GM21619 (cell line): ENCODE measurements at regions not wholly inside any gene's neighbourhood (a gene's known extent, or its start where the extent isn't known, plus 50 kb on each side); places are given as distances from the start of the nearest gene placed in this dataset.

Experiments used
- ATAC-seq: cut with Tn5 transposase; IDR thresholded peaks from one replicate; pipeline ENCODE4 v1.9.1; 2021; ENCODE audit not compliant: unreplicated experiment

- no peak for ATAC-seq
Measured at GRCh38 chr6:170178561-170179477, 112.1 kb downstream of the DLL1 start.

GRCh38 chr6:170177772-170178560, 112.9 kb downstream of the DLL1 start:
- no peak for ATAC-seq

- no peak for ATAC-seq
Measured at GRCh38 chr6:170176898-170177771, 113.7 kb downstream of the DLL1 start.

- ATAC-seq = no peak
Measured at GRCh38 chr6:170176136-170176897, 114.6 kb downstream of the DLL1 start.

- no peak for ATAC-seq
Measured at GRCh38 chr6:170175644-170176135, 115.2 kb downstream of the DLL1 start.

GRCh38 chr6:170174771-170175643, 115.9 kb downstream of the DLL1 start:
- no peak for ATAC-seq

GRCh38 chr6:170174124-170174770, 116.6 kb downstream of the DLL1 start:
- ATAC-seq = no peak

- no peak for ATAC-seq
Measured at GRCh38 chr6:170173335-170173881, 117.5 kb downstream of the DLL1 start.

GRCh38 chr6:170172825-170173256, 118.0 kb downstream of the DLL1 start:
- no peak for ATAC-seq

- ATAC-seq = no peak
Measured at GRCh38 chr6:170172392-170172791, 118.5 kb downstream of the DLL1 start.

GRCh38 chr6:170167657-170168159, 123.2 kb downstream of the DLL1 start:
- ATAC-seq = no peak

GRCh38 chr6:170166511-170167122, 124.3 kb downstream of the DLL1 start:
- no peak for ATAC-seq

GRCh38 chr6:170165471-170166117, 125.3 kb downstream of the DLL1 start:
- ATAC-seq = no peak

- no peak for ATAC-seq
Measured at GRCh38 chr6:170165085-170165470, 125.8 kb downstream of the DLL1 start.

- ATAC-seq = no peak
Measured at GRCh38 chr6:170164271-170164900, 126.5 kb downstream of the DLL1 start.

GRCh38 chr6:170163405-170164170, 127.3 kb downstream of the DLL1 start:
- no peak for ATAC-seq
